Upper lobe of left lung (tissue), 4 donors: ENCODE measurements at regions not wholly inside any gene's neighbourhood (a gene's known extent, or its start where the extent isn't known, plus 50 kb on each side); places are given as distances from the start of the nearest gene placed in this dataset.

Experiments
- POLR2A ChIP-seq, 4 donors: fragments of 450-650 bp; IDR thresholded peaks; one replicate each; pipeline ENCODE4 v1.5.1; 2016 to 2017; ENCODE audit warnings: antibody characterized with exemption in 4 of 4, mild to moderate bottlenecking in 2 of 4
- POLR2AphosphoS5 ChIP-seq, 2 donors: sonication (generic); formaldehyde crosslinking; IDR thresholded peaks; one replicate each; pipeline ENCODE4 v1.5.1; 2017; ENCODE audit warnings: antibody characterized with exemption in 2 of 2
- TF ChIP-seq, protein P1 (sequence below), 6 experiments: fragments of 450-650 bp in 4 of 6; fragments of 200-600 bp in 2 of 6; sonication (generic) in 2 of 6; IDR thresholded peaks; one replicate each; pipeline ENCODE4 v1.5.1; 2016 to 2019; ENCODE audit warnings: antibody characterized with exemption in 6 of 6

DNA sequence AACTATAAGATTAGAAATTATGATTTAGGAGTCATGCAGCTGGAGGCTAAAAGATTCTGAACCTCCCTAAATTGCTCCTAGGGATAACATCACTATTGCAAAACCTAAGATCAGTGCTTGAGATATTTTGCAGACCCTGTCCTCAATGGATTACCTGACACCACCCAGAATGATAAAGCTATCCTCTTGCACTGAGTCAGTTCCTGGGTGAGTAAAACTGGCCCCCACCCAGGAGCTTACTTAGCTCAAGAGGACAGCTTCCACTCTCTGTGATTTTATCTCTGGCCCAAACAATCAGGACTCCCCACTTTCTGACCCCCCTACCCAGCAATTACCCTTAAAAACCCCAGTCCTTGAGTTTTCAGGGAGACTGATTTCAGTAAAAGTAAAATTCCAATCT is 2074.4 kb upstream of the RAG2 start:
- TF ChIP-seq, protein P1, sequence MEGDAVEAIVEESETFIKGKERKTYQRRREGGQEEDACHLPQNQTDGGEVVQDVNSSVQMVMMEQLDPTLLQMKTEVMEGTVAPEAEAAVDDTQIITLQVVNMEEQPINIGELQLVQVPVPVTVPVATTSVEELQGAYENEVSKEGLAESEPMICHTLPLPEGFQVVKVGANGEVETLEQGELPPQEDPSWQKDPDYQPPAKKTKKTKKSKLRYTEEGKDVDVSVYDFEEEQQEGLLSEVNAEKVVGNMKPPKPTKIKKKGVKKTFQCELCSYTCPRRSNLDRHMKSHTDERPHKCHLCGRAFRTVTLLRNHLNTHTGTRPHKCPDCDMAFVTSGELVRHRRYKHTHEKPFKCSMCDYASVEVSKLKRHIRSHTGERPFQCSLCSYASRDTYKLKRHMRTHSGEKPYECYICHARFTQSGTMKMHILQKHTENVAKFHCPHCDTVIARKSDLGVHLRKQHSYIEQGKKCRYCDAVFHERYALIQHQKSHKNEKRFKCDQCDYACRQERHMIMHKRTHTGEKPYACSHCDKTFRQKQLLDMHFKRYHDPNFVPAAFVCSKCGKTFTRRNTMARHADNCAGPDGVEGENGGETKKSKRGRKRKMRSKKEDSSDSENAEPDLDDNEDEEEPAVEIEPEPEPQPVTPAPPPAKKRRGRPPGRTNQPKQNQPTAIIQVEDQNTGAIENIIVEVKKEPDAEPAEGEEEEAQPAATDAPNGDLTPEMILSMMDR (IDR thresholded peaks at IDR 0.05), result no peak
- no peak for TF ChIP-seq POLR2AphosphoS5 (IDR thresholded peaks at IDR 0.05)
- TF ChIP-seq POLR2A (IDR thresholded peaks at IDR 0.05), result no peak
